Superior temporal gyrus (tissue), 1 donor: ENCODE measurements at regions not wholly inside any gene's neighbourhood (a gene's known extent, or its start where the extent isn't known, plus 50 kb on each side); places are given as distances from the start of the nearest gene placed in this dataset.
"Not testable (repeated sequence)": the region's sequence is repeated elsewhere in the genome, so short reads cannot be mapped to it uniquely, and the experiment has no call there.

Source experiments
- DNase-seq: peaks from one replicate; pipeline ENCODE4 v3.0.0-alpha.2; 2016; ENCODE audit errors: extremely low spot score

GRCh38 chrX:3838754-3839153 lies 125.3 kb upstream of the PRKX start:
- DNase-seq, result not testable (repeated sequence)

GRCh38 chrX:3837958-3838643 lies 124.7 kb upstream of the PRKX start:
- DNase-seq, result not testable (repeated sequence)

- DNase-seq, result not testable (repeated sequence)
Observed at GRCh38 chrX:3837211-3837610, 123.8 kb upstream of the PRKX start.

- not testable (repeated sequence) for DNase-seq
Observed at GRCh38 chrX:3833761-3834542, 120.5 kb upstream of the PRKX start.

GRCh38 chrX:3830020-3830419 lies 116.6 kb upstream of the PRKX start:
- not testable (repeated sequence) for DNase-seq

GRCh38 chrX:3829041-3829531 lies 115.6 kb upstream of the PRKX start:
- not testable (repeated sequence) for DNase-seq

- DNase-seq, result not testable (repeated sequence)
Observed at GRCh38 chrX:3828378-3829040, 115.1 kb upstream of the PRKX start.

GRCh38 chrX:3824008-3824407 lies 110.6 kb upstream of the PRKX start:
- not testable (repeated sequence) for DNase-seq

- DNase-seq, result no peak
Observed at GRCh38 chrX:3820167-3820566, 106.7 kb upstream of the PRKX start.

GRCh38 chrX:3817480-3817879 lies 104.0 kb upstream of the PRKX start:
- DNase-seq, result not testable (repeated sequence)

- DNase-seq, result no peak
Observed at GRCh38 chrX:3815896-3816664, 102.6 kb upstream of the PRKX start.

- DNase-seq, result peak; percentile 67
Observed at GRCh38 chrX:3811331-3812311, 98.2 kb upstream of the PRKX start.

- DNase-seq, result no peak
Observed at GRCh38 chrX:3807906-3808305, 94.5 kb upstream of the PRKX start.

- no peak for DNase-seq
Observed at GRCh38 chrX:3806630-3807029, 93.2 kb upstream of the PRKX start.

- DNase-seq, result no peak
Observed at GRCh38 chrX:3803713-3804112, 90.3 kb upstream of the PRKX start.

GRCh38 chrX:3803305-3803704 lies 89.9 kb upstream of the PRKX start:
- no peak for DNase-seq

- not testable (repeated sequence) for DNase-seq
Observed at GRCh38 chrX:3795411-3795810, 82.0 kb upstream of the PRKX start.

GRCh38 chrX:3791449-3791848 lies 78.0 kb upstream of the PRKX start:
- no peak for DNase-seq

- DNase-seq, result no peak
Observed at GRCh38 chrX:3788494-3789233, 75.2 kb upstream of the PRKX start.

- no peak for DNase-seq
Observed at GRCh38 chrX:3787856-3788255, 74.4 kb upstream of the PRKX start.
